Ishikawa (cell line): ENCODE measurements at regions not wholly inside any gene's neighbourhood (a gene's known extent, or its start where the extent isn't known, plus 50 kb on each side); places are given as distances from the start of the nearest gene placed in this dataset.

Experiments used
- EP300 ChIP-seq: IDR thresholded peaks from 2 replicates; pipeline ENCODE4 v1.6.1; 2012; ENCODE audit warnings: borderline replicate concordance
- REST ChIP-seq: IDR thresholded peaks from 2 replicates; pipeline ENCODE4 v1.6.1; 2012; ENCODE audit warnings: low read depth, mild to moderate bottlenecking
- USF1 ChIP-seq: IDR thresholded peaks from 2 replicates; pipeline ENCODE4 v1.6.1; 2012
- YY1 ChIP-seq: IDR thresholded peaks from 2 replicates; pipeline ENCODE4 v1.6.1; 2012; ENCODE audit warnings: low read depth

- TF ChIP-seq USF1: no peak
- no peak for TF ChIP-seq EP300
- TF ChIP-seq REST: no peak
- no peak for TF ChIP-seq YY1
Measured at GRCh38 chr5:11997942-11998341, 93.7 kb upstream of the CTNND2 start.
